ENCODE measurements at regions not wholly inside any gene's neighbourhood (a gene's known extent, or its start where the extent isn't known, plus 50 kb on each side); places are given as distances from the start of the nearest gene placed in this dataset.
A peak's percentile ranks its signal among the peaks of the same experiment; 100 is the strongest.
"Not testable (repeated sequence)": the region's sequence is repeated elsewhere in the genome, so short reads cannot be mapped to it uniquely, and the experiment has no call there.

- no peak for ATAC-seq
Observed at GRCh38 chr2:20130821-20131645, 79.6 kb upstream of the LAPTM4A start.

DNA sequence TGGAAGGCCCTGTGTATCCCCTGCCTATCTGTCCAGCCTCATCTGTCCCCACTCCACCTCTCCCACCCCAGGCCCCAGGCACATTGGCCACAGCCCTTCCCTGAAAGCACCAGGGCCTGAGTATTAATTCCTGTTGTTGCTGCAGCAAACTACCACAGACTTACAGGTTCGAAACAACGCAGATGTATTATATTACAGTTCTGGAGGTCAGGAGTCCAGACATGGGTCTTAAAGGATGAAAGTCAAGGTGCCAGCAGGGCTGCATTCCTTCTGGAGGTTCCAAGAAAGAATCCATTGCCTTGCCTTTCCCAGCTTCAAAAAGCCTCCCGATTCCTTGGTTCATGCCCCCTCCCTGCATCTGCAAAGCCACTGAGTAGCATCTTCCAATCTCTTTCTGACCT lies 78.7 kb upstream of the LAPTM4A start:
- no peak for ATAC-seq

- ATAC-seq: no peak
Observed at GRCh38 chr2:20129331-20130159, 78.1 kb upstream of the LAPTM4A start.

DNA sequence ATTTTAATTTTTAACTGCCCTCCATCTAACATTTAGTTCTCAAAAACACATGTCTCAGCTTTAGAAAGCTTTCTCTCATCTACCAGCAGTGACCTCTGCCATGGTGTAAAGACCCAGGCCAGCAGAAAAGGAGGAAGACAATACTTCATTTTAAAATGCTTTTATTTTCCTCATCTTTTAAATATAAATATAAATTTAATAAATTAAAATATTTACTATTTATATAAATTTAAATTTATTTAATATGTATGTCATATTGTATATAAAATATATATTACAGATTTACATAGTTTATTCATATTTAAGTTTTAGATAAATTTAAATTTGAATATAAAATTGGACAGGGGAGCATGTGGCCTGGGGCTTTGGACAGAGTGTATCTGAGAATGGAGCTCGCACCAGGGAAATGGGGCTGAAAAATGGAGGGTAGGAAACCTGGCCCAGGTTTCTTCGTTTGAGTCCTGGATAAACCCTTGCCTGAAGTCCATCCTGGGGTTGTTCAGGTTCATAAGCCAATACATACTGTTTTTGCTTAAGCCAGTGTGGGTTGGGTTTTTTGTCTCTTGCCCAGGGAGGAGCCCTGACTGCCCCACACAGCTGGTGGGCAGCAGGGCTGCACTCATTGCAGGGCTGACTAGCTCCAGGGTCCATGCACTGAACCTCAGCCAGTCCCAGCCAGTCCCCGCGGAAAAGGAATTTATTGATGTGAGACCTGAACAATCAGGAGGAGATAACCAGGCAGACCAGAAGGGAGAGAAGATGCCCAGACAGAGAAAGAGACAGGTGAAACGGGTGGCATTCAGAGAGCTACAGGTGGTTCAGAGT lies 77.3 kb upstream of the LAPTM4A start:
- no peak for ATAC-seq

DNA sequence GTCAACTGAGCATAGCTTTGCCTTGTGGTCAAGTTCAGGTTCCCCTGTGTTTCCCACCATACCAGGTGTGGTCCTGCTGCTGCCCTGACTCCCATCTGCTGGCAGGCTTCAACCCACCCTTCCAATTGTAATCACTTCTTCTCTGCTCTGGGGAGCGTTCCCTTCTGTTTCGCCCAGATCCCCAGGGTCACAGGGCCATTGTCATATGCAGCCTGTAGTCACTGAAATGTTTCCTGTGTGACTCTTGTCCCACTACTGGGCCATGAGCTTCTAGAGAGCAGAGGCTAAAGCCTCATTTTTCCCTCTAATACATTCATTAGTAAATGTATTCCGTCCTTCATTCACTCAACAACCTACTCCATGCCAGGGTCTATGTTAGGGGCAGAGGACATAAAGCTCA lies 75.0 kb upstream of the LAPTM4A start:
- no peak for ATAC-seq

DNA sequence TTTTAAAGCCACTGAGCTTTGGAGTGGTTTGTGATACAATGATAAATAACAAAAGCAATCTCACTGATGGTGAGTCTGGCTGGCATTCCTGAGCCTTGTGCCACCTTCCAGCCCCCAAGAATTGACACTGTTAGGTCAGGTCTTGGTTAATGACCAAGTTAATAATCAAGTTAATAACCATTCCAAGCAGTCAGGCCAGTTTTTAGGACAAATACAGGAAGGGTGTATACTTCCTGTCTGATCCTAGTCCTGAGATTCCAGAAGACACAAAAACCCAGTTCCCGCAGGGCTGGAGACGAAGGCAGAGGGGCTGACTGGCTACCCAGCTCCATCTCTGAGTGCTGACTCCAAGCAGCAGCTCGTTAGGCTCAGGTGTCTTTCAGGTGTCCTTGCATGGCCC lies 74.6 kb upstream of the LAPTM4A start:
- ATAC-seq: no peak

DNA sequence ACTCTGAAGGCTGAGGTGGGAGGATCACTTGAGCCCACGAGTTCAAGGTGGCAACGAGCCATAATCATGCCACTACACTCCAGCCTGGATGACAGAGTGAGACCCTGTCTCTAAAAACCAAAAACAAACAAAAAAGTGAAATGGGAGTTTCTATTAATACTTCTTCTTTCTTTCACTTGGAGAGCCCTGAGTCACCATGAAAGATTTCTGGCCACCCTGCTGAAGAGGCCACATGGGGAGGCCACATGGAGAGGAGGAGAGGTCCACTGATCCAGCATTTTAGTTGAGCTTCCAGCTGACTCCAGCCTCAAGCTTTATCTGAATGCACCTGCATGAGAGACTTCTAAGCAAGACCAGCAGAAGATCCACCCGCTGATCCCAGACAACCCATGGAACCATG lies 74.2 kb upstream of the LAPTM4A start:
- no peak for ATAC-seq

DNA sequence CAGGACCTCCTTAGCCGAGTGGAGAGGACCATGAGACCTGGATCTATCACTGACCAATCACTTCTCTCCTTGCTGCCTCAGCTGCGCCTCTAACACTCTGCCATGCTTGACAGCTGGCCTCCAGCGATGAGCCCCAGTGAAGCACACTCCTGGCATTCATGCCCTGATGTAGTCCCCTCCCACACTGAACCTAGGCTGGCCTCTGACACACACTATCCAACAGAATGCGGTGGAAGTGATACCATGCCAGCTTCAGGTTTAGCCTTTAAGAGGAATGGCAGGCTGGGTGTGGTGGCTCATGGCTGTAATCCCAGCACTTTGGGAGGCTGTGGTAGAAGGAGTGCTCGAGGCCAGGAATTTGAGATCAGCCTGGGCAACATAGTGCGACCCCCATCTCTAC lies 73.7 kb upstream of the LAPTM4A start:
- peak; percentile 89 for ATAC-seq

DNA sequence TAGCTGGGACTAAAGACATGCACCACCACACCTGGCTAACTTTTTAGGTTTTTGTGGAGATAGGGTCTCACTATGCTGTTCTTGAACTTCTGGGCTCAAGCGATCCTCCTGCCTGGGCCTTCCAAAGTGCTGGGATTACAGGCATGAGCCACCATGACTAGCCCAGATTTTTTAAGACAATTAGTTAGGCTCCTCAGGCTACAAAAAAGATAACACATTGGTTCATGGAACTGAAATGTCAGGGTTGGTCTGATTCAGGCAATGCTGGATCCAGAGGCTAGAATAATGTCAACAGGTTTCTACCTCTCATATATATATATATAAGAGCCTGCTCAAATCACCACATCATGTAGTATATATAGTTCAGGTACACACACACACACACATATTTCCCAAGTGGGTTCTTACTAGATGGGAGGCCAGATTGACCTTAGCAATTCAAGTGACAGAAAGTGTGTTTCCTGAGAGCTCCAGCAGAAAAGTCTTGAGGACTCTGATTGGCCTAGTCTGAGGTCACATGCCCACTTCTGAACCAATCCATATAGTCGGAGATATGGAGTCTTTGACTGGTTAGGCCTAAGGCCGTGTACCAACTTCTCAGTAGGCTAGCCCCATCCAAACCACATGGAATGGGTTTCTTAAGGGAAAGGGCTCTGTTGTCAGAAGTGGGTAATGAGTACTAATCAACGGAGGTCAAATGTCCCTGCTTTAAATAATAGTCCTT lies 72.6 kb upstream of the LAPTM4A start:
- no peak for ATAC-seq

DNA sequence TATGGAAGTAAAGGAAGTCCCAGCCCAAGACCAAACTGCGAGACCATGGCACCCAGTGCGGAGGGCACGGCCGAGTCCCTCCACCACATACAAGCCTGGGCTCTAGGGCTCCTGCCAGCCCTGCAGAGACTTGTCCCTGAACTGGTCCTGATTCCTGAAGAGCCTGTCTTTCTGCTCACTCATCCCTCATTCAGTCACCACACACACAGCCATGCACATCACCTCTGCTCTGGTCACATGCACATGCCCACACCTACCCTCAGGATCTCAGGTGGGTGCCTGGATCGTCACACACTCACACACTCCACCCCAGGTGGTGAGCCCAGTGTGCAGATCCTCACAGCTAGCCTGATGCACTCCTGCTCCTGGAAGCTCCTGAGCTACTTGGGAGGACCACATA lies 71.4 kb upstream of the LAPTM4A start:
- peak; percentile 93 for ATAC-seq

DNA sequence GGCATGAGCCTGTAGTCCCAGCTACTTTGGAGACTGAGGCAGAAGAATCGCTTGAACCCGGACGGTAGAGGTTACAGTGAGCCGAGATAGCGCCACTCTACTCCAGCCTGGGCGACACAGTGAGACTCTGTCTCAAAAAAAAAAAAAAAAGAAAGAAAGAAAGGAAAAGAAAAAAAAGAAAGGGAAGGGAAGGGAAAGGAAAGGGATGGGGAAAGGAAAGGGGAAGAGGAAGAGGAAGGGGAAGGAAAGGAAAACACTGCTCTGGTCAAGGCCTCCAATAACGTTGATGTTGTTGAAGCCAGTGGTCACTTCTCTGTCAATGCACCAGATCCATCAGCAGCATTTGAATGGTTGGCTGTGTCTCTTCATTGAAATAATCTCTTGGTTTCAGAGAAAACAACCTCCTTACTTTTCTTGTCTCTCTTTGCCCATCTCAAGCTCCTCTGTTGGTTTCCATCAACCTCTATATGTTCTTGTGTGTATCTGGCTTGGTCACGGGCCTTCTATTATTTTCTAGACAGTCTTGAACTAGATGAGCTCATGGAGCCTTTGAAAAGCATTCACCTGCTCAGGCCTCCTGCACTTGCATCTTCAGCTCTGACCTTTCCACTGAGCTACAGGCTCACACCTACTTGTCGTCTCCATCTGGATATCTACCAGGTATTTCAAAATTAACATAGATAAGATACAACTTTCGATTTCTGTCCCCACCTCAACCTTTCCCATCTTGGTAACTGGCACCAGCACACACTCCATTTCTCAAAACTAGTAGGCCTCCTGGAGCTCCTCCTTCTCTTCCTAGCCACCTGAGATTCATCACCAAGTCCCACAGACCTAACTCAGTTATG lies 69.4 kb upstream of the LAPTM4A start:
- no peak for ATAC-seq

DNA sequence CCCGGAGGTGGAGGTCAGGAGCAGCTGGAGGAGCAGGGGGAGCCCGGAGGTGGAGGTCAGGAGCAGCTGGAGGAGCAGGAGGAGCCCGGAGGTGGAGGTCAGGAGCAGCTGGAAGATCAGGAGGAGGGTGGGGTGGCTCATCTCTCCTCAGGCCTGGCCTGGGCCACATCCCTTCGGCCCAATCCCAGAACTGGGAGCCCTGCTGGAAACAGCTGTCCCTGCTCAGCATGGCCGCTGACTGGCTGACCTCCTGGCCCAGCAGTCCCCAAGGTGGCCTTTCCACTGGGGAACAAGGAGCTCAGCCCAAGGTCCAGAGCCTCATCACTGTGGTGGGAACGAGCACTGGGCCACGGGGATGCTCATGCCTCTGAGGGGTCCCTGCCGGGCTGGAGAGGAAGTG lies 66.6 kb upstream of the LAPTM4A start:
- no peak for ATAC-seq

DNA sequence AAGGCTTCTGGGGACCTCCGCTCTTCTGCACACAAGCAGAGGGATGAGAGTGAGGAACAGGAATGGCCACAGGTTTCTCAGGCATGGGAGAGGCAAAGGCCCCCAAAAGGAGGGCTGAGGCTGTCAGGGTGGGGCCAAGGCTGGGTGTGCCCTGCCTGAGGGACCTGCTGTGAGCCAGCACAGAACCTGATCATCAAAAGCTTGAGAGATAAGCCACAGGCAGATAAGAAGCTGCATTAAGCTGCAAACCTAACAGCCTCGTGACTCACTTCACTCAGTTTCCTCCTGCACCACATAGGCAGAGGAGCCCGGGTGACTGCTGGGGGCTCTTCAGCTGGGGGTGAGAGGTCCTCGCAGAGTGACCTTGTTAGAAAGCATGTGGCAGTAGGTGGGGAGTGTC lies 64.5 kb upstream of the LAPTM4A start:
- ATAC-seq: no peak

GRCh38 chr2:20115374-20115773 lies 63.9 kb upstream of the LAPTM4A start:
- no peak for ATAC-seq

- peak; percentile 89 for ATAC-seq
Observed at GRCh38 chr2:20113986-20114938, 62.8 kb upstream of the LAPTM4A start.

- no peak for ATAC-seq
Observed at GRCh38 chr2:20113004-20113796, 61.8 kb upstream of the LAPTM4A start.

GRCh38 chr2:20112361-20112760 lies 60.9 kb upstream of the LAPTM4A start:
- not testable (repeated sequence) for ATAC-seq

DNA sequence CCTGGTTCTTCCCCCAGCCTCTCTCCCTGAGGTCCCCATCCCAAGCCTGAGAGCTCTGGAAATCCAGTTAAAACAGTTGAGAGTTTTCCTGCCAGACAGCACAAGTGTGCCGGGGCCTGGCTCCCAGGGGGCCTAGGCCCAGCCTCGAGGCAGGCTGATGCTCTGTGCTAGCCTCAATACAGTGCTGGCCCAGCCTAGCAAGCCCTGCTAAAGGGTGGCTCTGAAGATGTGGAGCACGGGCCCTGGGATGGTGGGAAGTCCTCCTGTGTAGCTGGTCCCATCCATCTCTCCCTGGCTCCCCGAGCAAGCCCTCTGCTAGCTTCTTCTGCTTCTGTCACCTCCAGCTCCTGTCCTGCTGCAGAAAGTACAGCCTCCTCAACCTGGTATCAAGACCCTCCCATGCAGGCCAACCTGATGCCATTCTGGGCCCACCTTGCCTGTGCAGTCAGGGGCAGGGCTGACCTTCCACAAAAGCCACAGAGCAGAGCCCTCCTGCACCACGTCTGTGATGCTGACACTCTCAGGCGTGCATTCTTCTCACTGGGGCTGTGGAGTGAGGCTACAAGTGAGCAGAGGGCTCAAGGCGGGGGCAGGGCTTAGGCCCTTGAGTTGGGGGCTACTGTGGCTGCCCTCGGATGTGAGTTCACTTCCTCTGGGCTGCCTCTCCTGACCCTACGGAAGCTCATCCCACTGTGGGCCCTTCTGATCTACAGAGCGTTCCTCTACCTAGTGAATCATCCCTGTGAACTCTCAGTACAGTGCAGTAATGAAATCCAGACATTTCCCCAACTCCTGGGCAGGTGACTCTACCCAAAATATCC lies 60.1 kb upstream of the LAPTM4A start:
- no peak for ATAC-seq
